Vagina (tissue), 2 donors: ENCODE measurements at regions not wholly inside any gene's neighbourhood (a gene's known extent, or its start where the extent isn't known, plus 50 kb on each side); places are given as distances from the start of the nearest gene placed in this dataset.

ENCODE experiments used
- DNase-seq, 2 donors: peaks; one replicate each; pipeline ENCODE4 v3.0.0-alpha.2; 2017; ENCODE audit errors: extremely low spot score in 2 of 2
- H3K27ac ChIP-seq: fragments of 200-600 bp; sonication (generic); one replicate; pipeline ENCODE4 v1.5.1; 2019
- H3K27me3 ChIP-seq: fragments of 200-600 bp; sonication (generic); one replicate; pipeline ENCODE4 v1.5.1; 2019
- H3K36me3 ChIP-seq, 2 donors: fragments of 200-600 bp; sonication (generic); one replicate each; pipeline ENCODE4 v1.5.1; 2017 to 2019
- H3K4me1 ChIP-seq: fragments of 200-600 bp; sonication (generic); one replicate; pipeline ENCODE4 v1.5.1; 2019
- H3K4me3 ChIP-seq, 2 donors: fragments of 200-600 bp; sonication (generic); 1 replicate in 1 of 2; 2 replicates in 1 of 2; pipeline ENCODE4 v1.5.1; 2016 to 2019
- H3K9me3 ChIP-seq: fragments of 200-600 bp; sonication (generic); one replicate; pipeline ENCODE4 v1.5.1; 2019
- POLR2A ChIP-seq, 2 donors: fragments of 450-650 bp; IDR thresholded peaks; one replicate each; pipeline ENCODE4 v1.6.1; 2017; ENCODE audit warnings: antibody characterized with exemption in 2 of 2, mild to moderate bottlenecking in 2 of 2, moderate library complexity in 2 of 2
- POLR2AphosphoS5 ChIP-seq, 2 donors: sonication (generic); formaldehyde crosslinking; IDR thresholded peaks; one replicate each; pipeline ENCODE4 v1.9.0; 2017; ENCODE audit warnings: antibody characterized with exemption in 2 of 2, mild to moderate bottlenecking in 2 of 2, low read depth in 1 of 2; ENCODE audit not compliant: insufficient read depth in 1 of 2
- intact Hi-C: fragments of 100-400 bp; cut with DNase I; formaldehyde crosslinking; loops from one replicate; pipeline ENCODE4 v1.15.1; 2023
- TF ChIP-seq, protein P1 (sequence below), 3 experiments: fragments of 450-650 bp in 2 of 3; fragments of 200-600 bp in 1 of 3; sonication (generic) in 1 of 3; IDR thresholded peaks; one replicate each; pipeline ENCODE4 v1.5.1; 2017 to 2019; ENCODE audit warnings: antibody characterized with exemption in 3 of 3, mild to moderate bottlenecking in 2 of 3, moderate library complexity in 2 of 3

DNA sequence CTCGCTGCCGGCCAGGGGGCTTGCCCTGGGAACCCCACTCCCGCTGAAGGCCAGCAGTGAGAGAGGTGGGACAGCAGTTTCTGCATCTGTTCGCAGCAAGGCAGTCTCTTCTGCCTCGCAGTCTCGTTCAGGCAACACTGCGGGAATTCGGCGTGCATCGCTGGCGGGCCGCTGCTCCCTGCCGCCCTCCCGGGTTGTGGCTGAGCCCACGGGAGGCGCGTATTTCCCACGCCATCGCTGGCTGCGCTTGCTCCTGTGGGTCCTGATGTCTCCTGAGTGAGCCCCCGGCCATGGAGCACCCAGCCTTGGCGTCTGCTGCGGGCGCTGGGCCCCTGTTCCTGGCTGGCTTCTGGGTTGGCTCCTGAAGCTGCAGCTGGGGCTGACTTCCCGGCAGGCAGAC, 227.9 kb downstream of the TEX29 start:
- no peaks in the 10 kb centered on the region for H3K4me1 ChIP-seq
- no peaks in the 10 kb centered on the region for H3K9me3 ChIP-seq
- no peaks in the 10 kb centered on the region for H3K36me3 ChIP-seq
- H3K27me3 ChIP-seq, result no peaks in the 10 kb centered on the region
- intact Hi-C loops, result no loop called here
- H3K27ac ChIP-seq, result no peak overlapping the region
- H3K4me3 ChIP-seq, result no peak overlapping the region
- TF ChIP-seq, protein P1, sequence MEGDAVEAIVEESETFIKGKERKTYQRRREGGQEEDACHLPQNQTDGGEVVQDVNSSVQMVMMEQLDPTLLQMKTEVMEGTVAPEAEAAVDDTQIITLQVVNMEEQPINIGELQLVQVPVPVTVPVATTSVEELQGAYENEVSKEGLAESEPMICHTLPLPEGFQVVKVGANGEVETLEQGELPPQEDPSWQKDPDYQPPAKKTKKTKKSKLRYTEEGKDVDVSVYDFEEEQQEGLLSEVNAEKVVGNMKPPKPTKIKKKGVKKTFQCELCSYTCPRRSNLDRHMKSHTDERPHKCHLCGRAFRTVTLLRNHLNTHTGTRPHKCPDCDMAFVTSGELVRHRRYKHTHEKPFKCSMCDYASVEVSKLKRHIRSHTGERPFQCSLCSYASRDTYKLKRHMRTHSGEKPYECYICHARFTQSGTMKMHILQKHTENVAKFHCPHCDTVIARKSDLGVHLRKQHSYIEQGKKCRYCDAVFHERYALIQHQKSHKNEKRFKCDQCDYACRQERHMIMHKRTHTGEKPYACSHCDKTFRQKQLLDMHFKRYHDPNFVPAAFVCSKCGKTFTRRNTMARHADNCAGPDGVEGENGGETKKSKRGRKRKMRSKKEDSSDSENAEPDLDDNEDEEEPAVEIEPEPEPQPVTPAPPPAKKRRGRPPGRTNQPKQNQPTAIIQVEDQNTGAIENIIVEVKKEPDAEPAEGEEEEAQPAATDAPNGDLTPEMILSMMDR (IDR thresholded peaks at IDR 0.05), result no peak
- no peak for TF ChIP-seq POLR2AphosphoS5 (IDR thresholded peaks at IDR 0.05; ENCODE audit: insufficient read depth in 1 of 2, low read depth in 1 of 2)
- TF ChIP-seq POLR2A (IDR thresholded peaks at IDR 0.05), result no peak
- DNase-seq, result no peak

DNA sequence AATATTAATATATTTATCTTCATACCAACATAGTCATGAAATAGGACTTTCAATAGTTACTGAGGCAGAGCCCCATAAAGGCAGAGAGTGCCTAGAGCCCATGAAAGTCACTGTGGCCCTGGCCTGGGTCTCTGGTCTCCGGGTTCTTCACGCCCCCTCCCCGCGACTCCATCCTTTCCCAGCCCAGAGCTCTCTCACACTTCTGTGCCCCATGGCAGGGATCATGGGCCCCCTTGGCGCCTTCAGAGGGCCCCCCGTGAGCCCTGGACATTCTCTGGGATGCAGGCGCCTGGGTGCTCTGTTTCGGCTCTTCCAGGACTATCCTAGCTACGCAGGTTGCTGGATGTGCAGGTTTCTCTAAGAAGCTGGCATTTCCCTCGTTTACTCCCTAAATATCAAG, 228.4 kb downstream of the TEX29 start:
- no peak for DNase-seq
- no peaks in the 10 kb centered on the region for H3K9me3 ChIP-seq
- no peak overlapping the region for H3K4me3 ChIP-seq
- intact Hi-C loops, result no loop called here
- H3K4me1 ChIP-seq, result no peaks in the 10 kb centered on the region
- H3K27me3 ChIP-seq, result no peaks in the 10 kb centered on the region
- H3K27ac ChIP-seq, result no peak overlapping the region
- H3K36me3 ChIP-seq, result no peaks in the 10 kb centered on the region
- no peak for TF ChIP-seq POLR2AphosphoS5 (IDR thresholded peaks at IDR 0.05; ENCODE audit: insufficient read depth in 1 of 2, low read depth in 1 of 2)
- TF ChIP-seq, protein P1 (IDR thresholded peaks at IDR 0.05), result no peak

DNA sequence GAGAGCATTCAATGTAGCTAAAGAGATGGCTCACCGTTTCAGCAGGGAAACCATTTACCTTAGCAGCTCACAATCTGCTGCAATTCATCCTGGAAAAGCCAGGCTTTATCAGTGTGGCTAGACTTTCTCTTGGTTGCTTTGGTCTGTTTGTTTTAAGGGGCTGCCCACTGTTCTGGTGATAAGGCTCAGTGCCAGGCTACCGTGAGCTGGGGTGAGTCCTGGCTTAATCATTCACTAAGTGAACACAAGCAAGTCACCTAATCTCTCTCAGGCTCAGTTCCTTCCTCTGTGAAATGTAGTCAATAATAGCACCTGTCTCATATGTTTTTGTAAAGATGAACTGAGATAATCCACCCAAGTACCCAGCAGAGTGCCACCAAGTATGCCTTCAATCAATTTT, 229.0 kb downstream of the TEX29 start:
- no peak overlapping the region for H3K27ac ChIP-seq
- no peak for DNase-seq
- no peaks in the 10 kb centered on the region for H3K36me3 ChIP-seq
- no peaks in the 10 kb centered on the region for H3K4me1 ChIP-seq
- no peaks in the 10 kb centered on the region for H3K9me3 ChIP-seq
- TF ChIP-seq, protein P1 (IDR thresholded peaks at IDR 0.05), result no peak
- no peak for TF ChIP-seq POLR2AphosphoS5 (IDR thresholded peaks at IDR 0.05; ENCODE audit: insufficient read depth in 1 of 2, low read depth in 1 of 2)
- TF ChIP-seq POLR2A (IDR thresholded peaks at IDR 0.05), result no peak
- H3K4me3 ChIP-seq, result no peak overlapping the region
- no peaks in the 10 kb centered on the region for H3K27me3 ChIP-seq
- intact Hi-C loops, result no loop called here

DNA sequence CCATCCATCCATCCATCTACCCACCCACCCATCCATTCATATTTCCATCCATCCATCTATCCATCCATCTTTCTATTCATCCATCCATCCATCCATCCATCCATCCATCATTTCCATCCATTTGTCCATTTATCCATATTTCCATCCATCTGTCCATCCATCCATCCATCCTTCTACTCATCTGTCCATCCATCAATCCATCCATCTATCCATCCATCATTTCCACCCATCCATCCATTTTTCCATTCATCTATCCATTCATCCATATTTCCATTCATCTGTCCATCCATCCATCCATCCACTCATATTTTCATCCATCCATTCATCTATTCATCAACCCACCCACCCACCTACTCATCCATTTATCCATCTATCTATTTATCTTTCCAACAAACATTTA, 229.6 kb downstream of the TEX29 start:
- Histone ChIP-seq H3K4me3 (no peak overlapping the region), H3K27ac (no peak overlapping the region), H3K36me3 (no peaks in the 10 kb centered on the region), H3K27me3 (no peaks in the 10 kb centered on the region), H3K4me1 (no peaks in the 10 kb centered on the region), H3K9me3 (no peaks in the 10 kb centered on the region)
- intact Hi-C loops, result no loop called here
- DNase-seq, result no peak
- TF ChIP-seq POLR2A (IDR thresholded peaks at IDR 0.05) (no peak), POLR2AphosphoS5 (IDR thresholded peaks at IDR 0.05; ENCODE audit: insufficient read depth in 1 of 2, low read depth in 1 of 2) (no peak)
- TF ChIP-seq, protein P1 (IDR thresholded peaks at IDR 0.05), result no peak

DNA sequence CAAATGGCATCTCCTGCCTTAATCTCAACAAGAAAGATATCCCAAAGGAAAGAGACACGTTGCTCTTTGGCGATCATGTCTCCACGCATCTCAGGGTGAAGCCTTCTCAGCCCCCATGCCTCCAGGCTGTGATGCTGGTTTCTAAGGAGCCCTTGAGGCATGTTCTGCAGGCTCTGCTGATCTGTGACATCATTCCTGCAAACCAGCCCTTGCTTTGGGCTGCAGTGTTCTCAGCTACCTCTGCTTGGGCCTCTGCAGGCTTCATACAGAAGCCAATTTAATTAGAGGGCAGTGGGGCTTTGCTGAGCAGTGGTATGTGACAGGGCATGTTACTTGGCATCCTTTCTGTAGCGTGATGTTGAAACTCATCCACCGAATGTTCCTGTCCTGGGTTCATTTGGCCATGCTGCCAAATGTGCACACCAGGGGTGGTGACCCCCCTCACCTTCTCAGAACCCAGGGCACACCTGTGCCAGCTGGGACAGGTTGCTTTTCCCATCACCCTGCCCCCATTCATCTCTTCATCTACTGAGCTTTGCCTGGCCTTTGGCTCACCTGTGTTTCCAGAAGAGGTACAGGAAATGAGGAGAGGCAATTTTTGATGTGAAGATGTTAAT, 230.9 kb downstream of the TEX29 start:
- no peak for DNase-seq
- Histone ChIP-seq H3K4me3 (no peak overlapping the region), H3K27me3 (no peaks in the 10 kb centered on the region), H3K36me3 (no peaks in the 10 kb centered on the region), H3K27ac (no peak overlapping the region), H3K9me3 (no peaks in the 10 kb centered on the region), H3K4me1 (no peaks in the 10 kb centered on the region)
- intact Hi-C loops, result no loop called here
- no peak for TF ChIP-seq POLR2A (IDR thresholded peaks at IDR 0.05)
- TF ChIP-seq, protein P1 (IDR thresholded peaks at IDR 0.05), result no peak
